Forelimb muscle (tissue), 1 donor: ENCODE measurements at regions not wholly inside any gene's neighbourhood (a gene's known extent, or its start where the extent isn't known, plus 50 kb on each side); places are given as distances from the start of the nearest gene placed in this dataset.

Source experiments
- DNase-seq: peaks from one replicate; pipeline ENCODE4 v3.0.0-alpha.2; 2013; ENCODE audit warnings: low read depth

GRCh38 chr1:221104596-221104995 is 225.4 kb downstream of the HLX start:
- DNase-seq: no peak

GRCh38 chr1:221105578-221105977 is 226.3 kb downstream of the HLX start:
- no peak for DNase-seq

- DNase-seq: no peak
Measured at GRCh38 chr1:221106616-221107015, 227.4 kb downstream of the HLX start.

- DNase-seq: no peak
Measured at GRCh38 chr1:221109930-221110329, 230.7 kb downstream of the HLX start.

- DNase-seq: no peak
Measured at GRCh38 chr1:221117133-221117532, 237.9 kb downstream of the HLX start.

GRCh38 chr1:221117548-221117951 is 238.3 kb downstream of the HLX start:
- no peak for DNase-seq

- DNase-seq: no peak
Measured at GRCh38 chr1:221118176-221118937, 239.1 kb downstream of the HLX start.

- no peak for DNase-seq
Measured at GRCh38 chr1:221118938-221119320, 239.7 kb downstream of the HLX start.

GRCh38 chr1:221122501-221122900 is 243.3 kb downstream of the HLX start:
- DNase-seq: no peak

GRCh38 chr1:221125976-221126375 is 246.7 kb downstream of the HLX start:
- no peak for DNase-seq

- no peak for DNase-seq
Measured at GRCh38 chr1:221137666-221138065, 258.4 kb downstream of the HLX start.

GRCh38 chr1:221138516-221138915 is 259.3 kb downstream of the HLX start:
- no peak for DNase-seq

GRCh38 chr1:221139991-221140390 is 260.7 kb downstream of the HLX start:
- no peak for DNase-seq

GRCh38 chr1:221141096-221141495 is 261.9 kb downstream of the HLX start:
- DNase-seq: no peak

GRCh38 chr1:221141606-221142285 is 262.5 kb downstream of the HLX start:
- no peak for DNase-seq

- no peak for DNase-seq
Measured at GRCh38 chr1:221148660-221149059, 269.4 kb downstream of the HLX start.

- no peak for DNase-seq
Measured at GRCh38 chr1:221149111-221149510, 269.9 kb downstream of the HLX start.

GRCh38 chr1:221149555-221150075 is 270.4 kb downstream of the HLX start:
- no peak for DNase-seq

- no peak for DNase-seq
Measured at GRCh38 chr1:221150996-221151395, 271.8 kb downstream of the HLX start.

- no peak for DNase-seq
Measured at GRCh38 chr1:221154932-221155331, 275.7 kb downstream of the HLX start.

GRCh38 chr1:221157026-221157761 is 278.0 kb downstream of the HLX start:
- DNase-seq: no peak

- DNase-seq: no peak
Measured at GRCh38 chr1:221159608-221160007, 280.4 kb downstream of the HLX start.
